Bone marrow (tissue), 2 donors: ENCODE measurements at regions not wholly inside any gene's neighbourhood (a gene's known extent, or its start where the extent isn't known, plus 50 kb on each side); places are given as distances from the start of the nearest gene placed in this dataset.
"Not testable (repeated sequence)": the region's sequence is repeated elsewhere in the genome, so short reads cannot be mapped to it uniquely, and the experiment has no call there.

ENCODE experiments used
- DNase-seq, 2 donors: peaks; one replicate each; lab custom pipeline; 2025; lab: John Stamatoyannopoulos, UW

DNA sequence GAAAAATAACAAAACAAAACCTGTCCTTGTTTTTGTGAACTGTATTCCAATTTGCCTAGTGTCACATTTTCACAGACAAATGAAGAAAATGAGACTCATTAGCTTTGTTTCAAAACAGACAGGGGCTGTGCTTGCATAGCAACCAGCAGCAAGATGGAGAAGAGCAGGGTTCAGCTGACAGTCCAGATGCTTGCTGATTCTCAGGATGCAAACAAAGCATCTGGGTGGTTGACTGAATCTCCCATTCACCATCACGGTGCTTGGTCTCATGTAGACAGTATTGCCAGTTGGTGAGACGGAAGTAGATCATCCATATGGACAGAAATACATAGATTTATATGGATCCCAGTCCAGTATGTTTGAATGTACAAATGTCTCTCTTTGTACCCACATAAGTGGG lies 326.8 kb downstream of the CCDC85A start:
- no peak for DNase-seq

- no peak for DNase-seq
These were observed 331.6 kb downstream of the CCDC85A start for GRCh38 chr2:56515399-56515798.

DNA sequence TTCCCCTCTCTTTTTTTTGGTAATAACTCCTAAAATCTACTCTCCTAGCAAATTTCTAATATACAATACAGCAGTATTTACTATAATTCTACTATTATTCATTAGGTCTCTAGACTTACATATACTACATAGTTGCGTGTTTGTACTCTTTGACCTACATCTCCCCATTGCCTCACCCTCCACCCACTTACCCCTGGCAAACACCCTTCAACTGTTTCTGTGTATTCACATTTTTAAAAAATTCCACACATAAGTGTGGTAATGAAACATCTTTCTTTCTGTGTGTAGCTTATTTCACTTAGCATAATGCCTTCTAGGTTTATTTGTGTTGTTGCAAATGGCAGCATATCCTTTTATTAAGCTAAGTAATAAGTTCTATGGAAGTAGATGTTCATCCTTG lies 336.0 kb downstream of the CCDC85A start:
- no peak for DNase-seq

DNA sequence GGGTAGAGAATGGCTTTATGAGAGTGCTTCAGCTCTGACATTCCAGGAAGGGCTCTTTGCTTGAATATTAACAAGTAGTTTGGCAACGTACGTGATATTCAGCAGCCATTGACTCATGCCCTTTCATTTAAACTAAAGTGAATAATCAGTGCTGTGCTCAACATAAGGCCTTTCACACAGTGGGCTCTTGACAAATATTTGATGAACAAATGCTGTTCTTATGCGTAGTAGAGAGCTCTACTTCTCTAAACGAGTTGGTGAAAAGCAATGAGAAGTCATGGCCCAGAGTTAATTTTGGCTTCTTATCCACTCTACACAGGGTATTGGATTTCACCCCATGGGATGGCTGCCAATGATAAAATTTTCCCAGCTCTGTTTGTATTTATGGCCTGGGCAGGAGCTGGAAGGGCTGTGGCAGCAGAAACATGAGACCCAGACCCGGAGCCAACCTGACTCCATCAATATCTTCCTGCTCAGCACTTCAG lies 338.9 kb downstream of the CCDC85A start:
- no peak for DNase-seq

DNA sequence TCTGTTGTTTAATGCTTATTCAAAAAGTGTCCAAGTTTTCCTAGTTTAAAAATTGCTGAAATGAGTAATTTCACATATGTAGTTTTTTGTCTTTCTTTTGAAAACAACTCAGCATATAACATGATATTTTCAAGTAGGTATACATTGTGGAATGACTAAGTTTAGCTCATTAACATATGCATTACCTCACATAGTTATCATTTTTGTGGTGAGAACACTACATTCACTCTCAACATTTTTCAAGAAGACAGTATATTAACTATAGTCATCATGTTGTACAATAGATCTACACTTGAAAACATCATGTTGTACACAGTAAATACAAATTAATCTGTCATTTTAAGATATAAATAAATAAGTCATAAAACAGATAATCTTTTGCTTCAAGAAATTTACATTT lies 340.0 kb downstream of the CCDC85A start:
- DNase-seq: no peak

DNA sequence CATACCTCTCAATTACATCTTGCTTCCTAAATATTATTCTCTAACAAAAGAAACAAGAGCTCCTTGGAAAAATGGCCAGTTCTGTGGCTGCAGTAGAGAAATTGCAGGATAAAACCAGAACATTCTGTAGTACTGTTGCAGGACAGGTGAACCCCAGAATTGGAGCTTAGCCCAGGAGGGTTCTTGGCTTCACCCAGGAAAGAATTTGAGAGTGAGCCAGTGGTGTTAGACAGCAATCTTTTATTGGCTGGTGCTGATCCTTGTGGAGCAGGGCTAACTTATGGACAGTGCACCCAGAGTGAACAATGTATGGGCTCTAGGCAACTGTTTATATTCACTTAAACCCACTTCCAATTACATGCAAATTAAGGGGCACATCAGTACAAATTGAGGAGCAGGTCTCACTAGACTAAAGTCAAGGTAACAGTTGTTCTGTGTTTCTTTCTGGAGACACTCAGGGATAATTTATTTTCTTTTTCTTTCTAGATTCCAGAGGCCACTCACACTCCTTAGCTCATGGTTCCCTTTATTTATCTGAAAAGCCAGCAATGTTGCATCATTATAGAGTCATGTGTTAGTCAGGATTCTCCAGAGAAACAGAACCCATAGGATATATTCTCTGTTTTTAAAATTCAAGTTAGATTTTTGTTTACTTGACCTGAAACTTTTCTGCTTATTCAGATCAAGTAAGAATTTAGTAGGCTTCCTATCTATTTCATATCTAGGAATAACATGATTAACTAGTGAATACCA lies 348.1 kb downstream of the CCDC85A start:
- no peak for DNase-seq

- DNase-seq: no peak
These were observed 350.5 kb downstream of the CCDC85A start for GRCh38 chr2:56534321-56534720.

GRCh38 chr2:56537756-56538155 lies 354.0 kb downstream of the CCDC85A start:
- no peak for DNase-seq

DNA sequence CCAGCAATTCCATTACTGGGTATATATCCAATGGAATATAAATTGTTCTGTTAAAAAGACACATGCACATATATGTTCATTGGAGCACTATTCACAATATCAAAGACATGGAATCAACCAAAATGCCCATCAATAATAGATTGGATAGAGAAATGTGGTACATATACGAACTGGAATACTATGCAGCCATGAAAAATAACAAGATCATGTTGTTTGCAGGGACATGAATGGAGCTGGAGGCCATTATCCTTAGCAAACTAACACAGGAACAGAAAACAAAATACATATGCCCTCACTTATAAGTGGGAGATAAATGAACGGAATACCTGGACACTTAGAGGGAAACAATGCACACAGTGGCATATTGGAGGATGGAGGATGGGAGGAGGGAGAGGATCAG lies 355.8 kb downstream of the CCDC85A start:
- no peak for DNase-seq

DNA sequence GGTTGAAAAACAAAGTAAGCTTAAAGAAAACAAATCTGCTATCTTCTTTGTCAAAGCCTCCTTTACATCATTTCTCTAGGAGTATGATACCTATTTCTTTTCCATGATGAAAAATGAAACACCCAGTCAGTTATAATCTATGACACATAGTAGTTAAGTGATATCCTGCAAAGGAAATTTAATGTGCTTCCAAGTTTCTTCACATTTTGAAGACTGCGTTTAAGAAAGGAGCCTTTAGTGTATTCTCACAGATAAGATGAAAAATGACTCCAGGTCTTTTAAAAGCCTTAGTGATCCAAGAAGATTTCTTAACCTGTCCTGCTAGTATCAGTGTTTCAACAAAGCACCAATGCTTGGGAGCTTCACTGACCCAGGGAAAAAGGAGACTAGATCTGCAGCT lies 356.7 kb downstream of the CCDC85A start:
- DNase-seq: no peak

- DNase-seq: no peak
These were observed 357.1 kb downstream of the CCDC85A start for GRCh38 chr2:56540916-56541315.

DNA sequence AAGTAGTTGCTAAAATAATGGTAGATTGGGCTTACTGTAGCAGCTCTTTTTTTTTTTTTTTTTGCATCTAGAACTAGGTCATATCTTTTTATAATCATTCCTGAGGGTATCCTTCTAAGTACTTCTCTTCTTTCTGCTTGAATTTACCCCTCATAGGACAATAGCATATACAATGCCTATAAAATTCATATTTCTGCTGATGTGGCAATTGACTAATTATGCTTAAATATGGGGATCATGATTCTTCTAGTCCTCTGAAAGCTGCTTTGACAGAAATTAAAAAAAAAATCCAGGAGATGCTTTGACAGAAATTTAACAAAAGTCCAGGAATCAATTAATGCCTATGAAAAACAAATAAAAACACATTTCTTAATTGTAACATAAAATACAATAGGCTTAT lies 358.4 kb downstream of the CCDC85A start:
- DNase-seq: no peak

- DNase-seq: no peak
These were observed 381.4 kb downstream of the CCDC85A start for GRCh38 chr2:56565143-56565542.

GRCh38 chr2:56571074-56571473 lies 387.3 kb downstream of the CCDC85A start:
- no peak for DNase-seq

- no peak for DNase-seq
These were observed 392.2 kb downstream of the CCDC85A start for GRCh38 chr2:56576001-56576400.

DNA sequence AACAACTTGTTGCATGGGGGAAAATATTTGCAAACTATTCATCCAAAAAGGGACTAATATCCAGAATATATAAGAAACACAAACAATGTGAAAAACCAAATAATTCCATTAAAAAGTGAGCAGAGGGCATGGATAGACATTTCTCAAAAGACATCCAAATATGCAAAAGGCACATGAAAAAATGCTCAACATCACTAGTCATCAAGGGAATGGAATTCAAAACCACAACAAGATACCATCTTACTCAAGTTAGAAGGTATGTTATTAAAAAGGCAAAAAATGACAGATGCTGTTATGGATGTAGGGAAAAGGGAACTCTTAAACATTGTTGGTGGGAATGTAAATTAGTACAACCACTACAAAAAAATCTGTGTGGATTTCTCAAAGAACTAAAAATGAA lies 396.5 kb downstream of the CCDC85A start:
- DNase-seq: no peak

DNA sequence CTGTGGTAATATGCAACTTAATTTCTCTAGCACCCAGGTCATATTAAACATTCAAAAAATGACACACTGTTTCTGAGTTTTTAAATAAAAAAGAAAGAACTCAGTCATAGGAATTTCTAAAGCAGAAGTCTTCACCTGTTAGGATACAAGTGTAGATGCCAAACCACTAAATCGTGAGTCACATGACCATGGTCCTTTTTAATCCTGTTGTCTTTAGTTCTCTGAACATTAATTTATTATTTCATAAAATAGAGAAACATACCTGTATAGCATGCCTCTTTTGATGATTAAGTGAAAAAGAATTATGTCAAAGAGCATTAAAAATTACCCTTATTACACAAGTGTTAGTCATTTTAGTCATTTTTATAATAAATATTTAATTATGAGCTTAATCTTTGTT lies 398.8 kb downstream of the CCDC85A start:
- no peak for DNase-seq

DNA sequence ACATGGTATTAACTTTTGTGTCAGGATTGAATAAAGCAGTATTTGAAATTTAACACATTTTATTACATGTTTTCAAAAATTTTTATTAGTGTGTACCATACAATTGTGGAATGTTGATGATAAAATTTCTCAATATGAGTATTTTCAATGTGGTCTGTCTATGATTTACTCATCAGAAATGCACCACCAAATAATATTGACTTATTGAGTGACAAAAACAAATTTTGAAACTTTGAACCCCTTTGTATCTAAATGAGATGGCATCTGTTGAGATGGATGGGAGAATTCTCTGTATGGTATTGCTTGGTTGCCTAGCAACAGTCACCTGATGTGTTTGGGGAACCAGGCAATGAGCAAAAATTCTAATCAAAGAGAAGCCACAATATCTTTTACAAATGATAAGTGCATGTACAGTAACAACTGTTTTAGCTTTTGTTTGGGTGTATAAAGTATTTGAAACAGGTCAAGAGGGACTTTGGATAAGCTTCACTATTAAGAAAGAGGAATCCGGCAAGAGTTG lies 400.1 kb downstream of the CCDC85A start:
- DNase-seq: no peak

GRCh38 chr2:56587456-56587855 lies 403.7 kb downstream of the CCDC85A start:
- no peak for DNase-seq

DNA sequence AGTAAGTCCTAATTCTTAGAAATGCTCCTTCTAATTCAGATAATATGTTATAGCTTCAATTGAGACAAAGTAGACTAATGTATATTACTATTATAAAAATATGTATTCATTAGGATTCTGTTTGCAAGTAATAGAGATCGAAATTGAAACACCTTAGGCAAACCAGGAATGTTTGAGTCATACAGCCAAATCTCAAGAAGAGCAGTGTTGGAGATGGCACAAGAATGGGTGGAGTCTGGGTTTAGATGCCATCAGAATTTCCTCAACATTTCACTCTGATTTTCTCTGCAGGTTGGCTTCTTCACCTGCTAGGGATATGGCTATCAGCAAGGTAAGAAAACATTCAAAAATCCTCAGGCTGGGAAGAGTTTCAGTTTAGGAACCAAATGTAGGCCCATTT lies 405.4 kb downstream of the CCDC85A start:
- no peak for DNase-seq

DNA sequence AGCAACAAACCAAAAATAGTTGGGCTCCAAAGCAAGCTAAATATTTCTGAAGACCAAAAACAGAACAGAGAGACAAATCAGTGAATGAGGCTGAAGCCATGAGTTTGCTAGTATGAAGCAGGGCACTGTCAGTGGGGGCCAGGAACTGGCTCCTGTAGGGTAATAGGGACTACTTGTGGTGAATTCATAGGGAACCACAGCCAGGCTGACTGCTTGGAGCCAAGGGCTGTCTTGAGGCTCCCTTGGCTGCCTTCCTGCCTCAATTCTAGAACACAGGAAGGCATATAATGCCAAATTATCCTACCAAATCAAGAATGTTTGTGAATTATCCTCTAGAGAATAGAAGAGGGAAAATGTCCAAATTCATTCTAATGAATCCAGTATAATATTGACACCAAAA lies 406.0 kb downstream of the CCDC85A start:
- DNase-seq: no peak

DNA sequence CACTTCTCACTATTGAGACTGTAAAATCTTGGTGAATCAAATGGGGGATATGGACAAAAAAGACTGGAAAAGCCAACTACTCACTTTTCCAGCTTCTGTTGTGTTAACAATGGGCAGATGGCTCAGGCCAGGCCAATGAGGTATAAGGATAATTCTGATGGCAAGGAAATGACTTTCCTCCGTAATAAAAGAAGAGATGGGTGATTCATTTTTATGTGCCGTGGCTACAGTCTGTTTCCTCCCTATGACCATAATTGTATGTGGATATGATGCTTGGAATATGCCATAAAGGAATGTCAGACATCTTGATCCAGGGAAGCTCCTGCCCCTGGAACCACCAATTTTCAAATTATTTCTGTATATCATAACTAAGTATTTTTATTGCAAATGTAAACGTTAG lies 406.8 kb downstream of the CCDC85A start:
- no peak for DNase-seq

DNA sequence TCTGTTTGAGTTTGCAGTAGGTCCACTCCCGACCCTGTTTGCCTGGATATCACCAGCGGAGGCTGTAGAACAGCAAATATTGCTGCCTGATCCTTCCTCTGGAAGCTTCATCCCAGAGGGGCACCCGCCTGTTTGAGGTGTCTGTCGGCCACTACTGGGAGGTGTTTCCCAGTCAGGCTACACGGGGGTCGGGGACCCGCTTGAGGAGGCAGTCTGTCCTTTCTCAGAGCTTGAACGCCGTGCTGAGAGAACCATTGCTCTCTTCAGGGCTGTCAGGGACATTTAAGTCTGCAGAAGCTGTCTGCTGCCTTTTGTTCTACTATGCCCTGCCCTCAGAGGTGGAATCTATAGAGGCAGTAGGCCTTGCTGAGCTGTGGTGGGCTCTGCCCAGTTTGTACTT lies 422.3 kb downstream of the CCDC85A start:
- DNase-seq: not testable (repeated sequence)

DNA sequence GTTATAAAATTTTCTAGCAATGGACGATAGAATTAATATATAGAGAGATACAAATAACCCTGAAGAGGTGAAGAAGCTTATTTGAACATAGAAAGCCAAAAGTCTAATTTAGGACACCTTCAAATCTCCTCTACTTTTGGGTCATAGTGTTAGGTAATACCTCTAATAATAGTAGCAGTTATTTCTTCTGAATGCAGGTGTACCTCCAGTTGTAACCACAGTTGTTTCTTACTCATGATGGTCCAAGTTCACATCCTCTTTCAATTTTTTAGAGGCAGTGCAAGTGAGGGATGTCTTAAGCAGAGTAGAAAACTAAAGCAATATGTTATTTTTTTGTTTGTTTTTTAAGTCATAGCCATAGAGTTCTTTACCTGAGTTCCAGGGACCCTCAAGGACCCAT lies 429.5 kb downstream of the CCDC85A start:
- no peak for DNase-seq
